Ishikawa (cell line): ENCODE measurements at regions not wholly inside any gene's neighbourhood (a gene's known extent, or its start where the extent isn't known, plus 50 kb on each side); places are given as distances from the start of the nearest gene placed in this dataset.

ENCODE experiments used
- CEBPB ChIP-seq: IDR thresholded peaks from 2 replicates; pipeline ENCODE4 v1.6.1; 2012
- EGR1 ChIP-seq: IDR thresholded peaks from 2 replicates; pipeline ENCODE4 v1.6.1; 2012
- EP300 ChIP-seq: IDR thresholded peaks from 2 replicates; pipeline ENCODE4 v1.6.1; 2012; ENCODE audit warnings: borderline replicate concordance
- RAD21 ChIP-seq: IDR thresholded peaks from 2 replicates; pipeline ENCODE4 v1.6.1; 2012; ENCODE audit warnings: low read depth
- TAF1 ChIP-seq: IDR thresholded peaks from 2 replicates; pipeline ENCODE4 v1.6.1; 2012; ENCODE audit warnings: low read depth, mild to moderate bottlenecking
- TCF12 ChIP-seq: IDR thresholded peaks from 2 replicates; pipeline ENCODE4 v1.6.1; 2012; ENCODE audit warnings: low read depth
- TF ChIP-seq, protein P1 (sequence below): IDR thresholded peaks from 2 replicates; pipeline ENCODE4 v1.6.1; 2012; ENCODE audit warnings: low read depth, mild to moderate bottlenecking
- TF ChIP-seq, protein P2 (sequence below): IDR thresholded peaks from 2 replicates; pipeline ENCODE4 v1.6.1; 2012

GRCh38 chr2:180763263-180763989 is 217.0 kb upstream of the UBE2E3 start:
- TF ChIP-seq EGR1 (no peak), TCF12 (no peak), TAF1 (no peak), EP300 (no peak), CEBPB (no peak), RAD21 (no peak)
- TF ChIP-seq, protein P1, sequence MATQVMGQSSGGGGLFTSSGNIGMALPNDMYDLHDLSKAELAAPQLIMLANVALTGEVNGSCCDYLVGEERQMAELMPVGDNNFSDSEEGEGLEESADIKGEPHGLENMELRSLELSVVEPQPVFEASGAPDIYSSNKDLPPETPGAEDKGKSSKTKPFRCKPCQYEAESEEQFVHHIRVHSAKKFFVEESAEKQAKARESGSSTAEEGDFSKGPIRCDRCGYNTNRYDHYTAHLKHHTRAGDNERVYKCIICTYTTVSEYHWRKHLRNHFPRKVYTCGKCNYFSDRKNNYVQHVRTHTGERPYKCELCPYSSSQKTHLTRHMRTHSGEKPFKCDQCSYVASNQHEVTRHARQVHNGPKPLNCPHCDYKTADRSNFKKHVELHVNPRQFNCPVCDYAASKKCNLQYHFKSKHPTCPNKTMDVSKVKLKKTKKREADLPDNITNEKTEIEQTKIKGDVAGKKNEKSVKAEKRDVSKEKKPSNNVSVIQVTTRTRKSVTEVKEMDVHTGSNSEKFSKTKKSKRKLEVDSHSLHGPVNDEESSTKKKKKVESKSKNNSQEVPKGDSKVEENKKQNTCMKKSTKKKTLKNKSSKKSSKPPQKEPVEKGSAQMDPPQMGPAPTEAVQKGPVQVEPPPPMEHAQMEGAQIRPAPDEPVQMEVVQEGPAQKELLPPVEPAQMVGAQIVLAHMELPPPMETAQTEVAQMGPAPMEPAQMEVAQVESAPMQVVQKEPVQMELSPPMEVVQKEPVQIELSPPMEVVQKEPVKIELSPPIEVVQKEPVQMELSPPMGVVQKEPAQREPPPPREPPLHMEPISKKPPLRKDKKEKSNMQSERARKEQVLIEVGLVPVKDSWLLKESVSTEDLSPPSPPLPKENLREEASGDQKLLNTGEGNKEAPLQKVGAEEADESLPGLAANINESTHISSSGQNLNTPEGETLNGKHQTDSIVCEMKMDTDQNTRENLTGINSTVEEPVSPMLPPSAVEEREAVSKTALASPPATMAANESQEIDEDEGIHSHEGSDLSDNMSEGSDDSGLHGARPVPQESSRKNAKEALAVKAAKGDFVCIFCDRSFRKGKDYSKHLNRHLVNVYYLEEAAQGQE: no peak
- TF ChIP-seq, protein P2, sequence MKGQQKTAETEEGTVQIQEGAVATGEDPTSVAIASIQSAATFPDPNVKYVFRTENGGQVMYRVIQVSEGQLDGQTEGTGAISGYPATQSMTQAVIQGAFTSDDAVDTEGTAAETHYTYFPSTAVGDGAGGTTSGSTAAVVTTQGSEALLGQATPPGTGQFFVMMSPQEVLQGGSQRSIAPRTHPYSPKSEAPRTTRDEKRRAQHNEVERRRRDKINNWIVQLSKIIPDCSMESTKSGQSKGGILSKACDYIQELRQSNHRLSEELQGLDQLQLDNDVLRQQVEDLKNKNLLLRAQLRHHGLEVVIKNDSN: no peak
